H1 (cell line): ENCODE measurements at regions not wholly inside any gene's neighbourhood (a gene's known extent, or its start where the extent isn't known, plus 50 kb on each side); places are given as distances from the start of the nearest gene placed in this dataset.

Source experiments
- BACH1 ChIP-seq: IDR thresholded peaks from 2 replicates; pipeline ENCODE4 v1.6.1; 2012; ENCODE audit warnings: low read length, improper control_type of control experiment
- BCL11A ChIP-seq, 2 experiments: IDR thresholded peaks; one replicate each; pipeline ENCODE4 v1.6.1; 2011; ENCODE audit warnings: low read depth in 2 of 2, low read length in 2 of 2, mild to moderate bottlenecking in 2 of 2
- CHD1 ChIP-seq: IDR thresholded peaks from 2 replicates; pipeline ENCODE4 v1.6.1; 2012; ENCODE audit warnings: low read depth, low read length, improper control_type of control experiment
- CTCF ChIP-seq, 3 experiments: IDR thresholded peaks; 1 replicate in 2 of 3; 2 replicates in 1 of 3; pipeline versions ENCODE4 v1.5.1 to v1.6.1; 2011; ENCODE audit warnings: low read length in 3 of 3, mild to moderate bottlenecking in 3 of 3, inconsistent platforms in 2 of 3, low read depth in 1 of 3, moderate library complexity in 1 of 3; ENCODE audit not compliant: insufficient read depth in 1 of 3; ENCODE audit errors: control extremely low read depth in 1 of 3
- POLR2AphosphoS5 ChIP-seq: IDR thresholded peaks from 2 replicates; pipeline ENCODE4 v1.6.1; 2011; ENCODE audit warnings: low read depth, low read length
- RNF2 ChIP-seq: fragments of 200-900, 300-1000 bp; sonication (generic); IDR thresholded peaks from 2 replicates; pipeline ENCODE4 v1.7.1; 2016; ENCODE audit warnings: borderline replicate concordance, low read depth, mild to moderate bottlenecking, antibody characterized with exemption, low read length; ENCODE audit not compliant: poor library complexity, severe bottlenecking; ENCODE audit errors: missing control alignments

GRCh38 chrX:140172401-140172800, 207.1 kb upstream of the CXorf66 start:
- TF ChIP-seq RNF2 (no peak), CHD1 (no peak), CTCF (IDR thresholded peaks at IDR 0.05; ENCODE audit: control extremely low read depth in 1 of 3, insufficient read depth in 1 of 3, low read depth in 1 of 3, low read length in 3 of 3) (no peak), POLR2AphosphoS5 (no peak), BCL11A (IDR thresholded peaks at IDR 0.05; ENCODE audit: low read depth in 2 of 2, low read length in 2 of 2) (no peak), BACH1 (no peak)
